Lower leg skin (tissue), 3 donors: ENCODE measurements at regions not wholly inside any gene's neighbourhood (a gene's known extent, or its start where the extent isn't known, plus 50 kb on each side); places are given as distances from the start of the nearest gene placed in this dataset.
"Not testable (repeated sequence)": the region's sequence is repeated elsewhere in the genome, so short reads cannot be mapped to it uniquely, and the experiment has no call there.

Experiments used
- CTCF ChIP-seq, 3 donors: fragments of 450-650 bp; IDR thresholded peaks; one replicate each; pipeline ENCODE4 v1.5.1; 2016; ENCODE audit warnings: antibody characterized with exemption in 3 of 3, mild to moderate bottlenecking in 3 of 3, moderate library complexity in 2 of 3
- POLR2A ChIP-seq, 2 donors: fragments of 450-650 bp; IDR thresholded peaks; one replicate each; pipeline ENCODE4 v1.6.1; 2016 to 2017; ENCODE audit warnings: antibody characterized with exemption in 2 of 2, mild to moderate bottlenecking in 1 of 2, moderate library complexity in 1 of 2

- TF ChIP-seq CTCF, POLR2A (IDR thresholded peaks at IDR 0.05): not testable (repeated sequence)
Observed at GRCh38 chr17:20681746-20682722, 102.5 kb downstream of the CDRT15L2 start.
